Stimulated activated CD4-positive, alpha-beta T cell treated with anti-CD3 and anti-CD28 coated beads, Interleukin-4, amount 100 ng/mL, for 1 hour (primary cell): ENCODE measurements at regions not wholly inside any gene's neighbourhood (a gene's known extent, or its start where the extent isn't known, plus 50 kb on each side); places are given as distances from the start of the nearest gene placed in this dataset.

ENCODE experiments used
- DNase-seq: peaks from one replicate; pipeline ENCODE4 v3.0.0-alpha.2; 2020

GRCh38 chr1:208924928-208925327, 658.6 kb upstream of the CAMK1G start:
- no peak for DNase-seq

GRCh38 chr1:208928349-208929010, 655.0 kb upstream of the CAMK1G start:
- DNase-seq, result no peak

- DNase-seq, result no peak
Observed at GRCh38 chr1:208929575-208929974, 653.9 kb upstream of the CAMK1G start.

- DNase-seq, result no peak
Observed at GRCh38 chr1:208931936-208932335, 651.6 kb upstream of the CAMK1G start.

- DNase-seq, result no peak
Observed at GRCh38 chr1:208933984-208934525, 649.5 kb upstream of the CAMK1G start.

- DNase-seq, result no peak
Observed at GRCh38 chr1:208934933-208935332, 648.6 kb upstream of the CAMK1G start.

- DNase-seq, result no peak
Observed at GRCh38 chr1:208935517-208936187, 647.9 kb upstream of the CAMK1G start.

- no peak for DNase-seq
Observed at GRCh38 chr1:208939537-208940085, 643.9 kb upstream of the CAMK1G start.

GRCh38 chr1:208942394-208943130, 641.0 kb upstream of the CAMK1G start:
- no peak for DNase-seq

- no peak for DNase-seq
Observed at GRCh38 chr1:208943291-208943690, 640.2 kb upstream of the CAMK1G start.

- no peak for DNase-seq
Observed at GRCh38 chr1:208944981-208945451, 638.5 kb upstream of the CAMK1G start.

GRCh38 chr1:208950206-208950605, 633.3 kb upstream of the CAMK1G start:
- no peak for DNase-seq

GRCh38 chr1:208951026-208951525, 632.4 kb upstream of the CAMK1G start:
- no peak for DNase-seq

GRCh38 chr1:208951908-208952307, 631.6 kb upstream of the CAMK1G start:
- no peak for DNase-seq

GRCh38 chr1:208962867-208963266, 620.6 kb upstream of the CAMK1G start:
- no peak for DNase-seq

GRCh38 chr1:208965351-208965750, 618.2 kb upstream of the CAMK1G start:
- DNase-seq, result no peak

- DNase-seq, result no peak
Observed at GRCh38 chr1:208967334-208967733, 616.2 kb upstream of the CAMK1G start.

- no peak for DNase-seq
Observed at GRCh38 chr1:208974717-208975116, 608.8 kb upstream of the CAMK1G start.

- DNase-seq, result no peak
Observed at GRCh38 chr1:208975456-208975855, 608.1 kb upstream of the CAMK1G start.

GRCh38 chr1:208977012-208977411, 606.5 kb upstream of the CAMK1G start:
- no peak for DNase-seq

GRCh38 chr1:208977638-208978256, 605.8 kb upstream of the CAMK1G start:
- DNase-seq, result no peak

GRCh38 chr1:208979776-208980175, 603.7 kb upstream of the CAMK1G start:
- DNase-seq, result no peak

GRCh38 chr1:208980605-208981004, 602.9 kb upstream of the CAMK1G start:
- DNase-seq, result no peak
